SK-N-SH treated with all-trans-retinoic acid at 6 μM for 48 hours (cell line): ENCODE measurements at regions not wholly inside any gene's neighbourhood (a gene's known extent, or its start where the extent isn't known, plus 50 kb on each side); places are given as distances from the start of the nearest gene placed in this dataset.

Source experiments
- ATAC-seq: fragments of 200-7000 bp; cut with Tn5 transposase; 3 replicates; pipeline ENCODE4 v1.9.1; 2020; ENCODE audit warnings: mild to moderate bottlenecking, moderate library complexity
- ARNTL ChIP-seq: fragments of 450-650 bp; formaldehyde crosslinking; IDR thresholded peaks from 2 replicates; pipeline ENCODE4 v1.5.0; 2020; ENCODE audit warnings: low read depth, mild to moderate bottlenecking, moderate library complexity, borderline replicate concordance
- BACH2 ChIP-seq: fragments of 250-450 bp; sonication (Bioruptor Pico); IDR thresholded peaks from 2 replicates; pipeline ENCODE4 v1.9.0; 2021; ENCODE audit warnings: mild to moderate bottlenecking, borderline replicate concordance
- CSDC2 ChIP-seq: fragments of 250-450 bp; sonication (Bioruptor Pico); IDR thresholded peaks from 2 replicates; pipeline ENCODE4 v1.5.0; 2020; ENCODE audit warnings: mild to moderate bottlenecking, moderate library complexity
- OSR1 ChIP-seq: fragments of 250-450 bp; sonication (Bioruptor Pico); IDR thresholded peaks from 2 replicates; pipeline ENCODE4 v1.8.0; 2022; ENCODE audit warnings: moderate library complexity, mild to moderate bottlenecking, inconsistent platforms
- PPARA ChIP-seq: fragments of 250-450 bp; sonication (Bioruptor Pico); IDR thresholded peaks from 2 replicates; pipeline ENCODE4 v1.5.0; 2020; ENCODE audit warnings: mild to moderate bottlenecking, borderline replicate concordance
- RARB ChIP-seq: fragments of 250-450 bp; sonication (Bioruptor Pico); IDR thresholded peaks from 2 replicates; pipeline ENCODE4 v1.8.0; 2021; ENCODE audit warnings: mild to moderate bottlenecking, moderate library complexity
- SNAI2 ChIP-seq: fragments of 250-450 bp; sonication (Bioruptor Pico); IDR thresholded peaks from 2 replicates; pipeline ENCODE4 v1.5.0; 2020; ENCODE audit warnings: mild to moderate bottlenecking, moderate library complexity
- TCF4 ChIP-seq: fragments of 250-450 bp; sonication (Bioruptor Pico); IDR thresholded peaks from 2 replicates; pipeline ENCODE4 v1.8.0; 2021; ENCODE audit warnings: mild to moderate bottlenecking, moderate library complexity, borderline replicate concordance
- TOX ChIP-seq: fragments of 250-450 bp; sonication (Bioruptor Pico); IDR thresholded peaks from 2 replicates; pipeline ENCODE4 v1.8.0; 2021; ENCODE audit warnings: mild to moderate bottlenecking, moderate library complexity, borderline replicate concordance
- ZFP30 ChIP-seq: fragments of 450-650 bp; formaldehyde crosslinking; IDR thresholded peaks from 2 replicates; pipeline ENCODE4 v1.5.0; 2022; ENCODE audit warnings: mild to moderate bottlenecking, moderate library complexity
- ZNF565 ChIP-seq: fragments of 450-650 bp; formaldehyde crosslinking; conservative IDR thresholded peaks from 2 replicates; pipeline ENCODE4 v1.5.0; 2020; ENCODE audit warnings: low read depth, mild to moderate bottlenecking, moderate library complexity
- ZNF70 ChIP-seq: fragments of 450-650 bp; formaldehyde crosslinking; IDR thresholded peaks from 2 replicates; pipeline ENCODE4 v1.5.0; 2020; ENCODE audit warnings: mild to moderate bottlenecking, moderate library complexity
- TF ChIP-seq, protein P1 (sequence below): fragments of 250-450 bp; sonication (Bioruptor Pico); IDR thresholded peaks from 2 replicates; pipeline ENCODE4 v1.5.1; 2021; ENCODE audit warnings: mild to moderate bottlenecking, moderate library complexity
- TF ChIP-seq, protein P2 (sequence below): fragments of 250-450 bp; sonication (Bioruptor Pico); IDR thresholded peaks from 2 replicates; pipeline ENCODE4 v1.8.0; 2020; ENCODE audit warnings: mild to moderate bottlenecking, moderate library complexity, borderline replicate concordance
- TF ChIP-seq, protein P3 (sequence below): fragments of 250-450 bp; sonication (Bioruptor Pico); IDR thresholded peaks from 2 replicates; pipeline ENCODE4 v1.5.1; 2020; ENCODE audit warnings: low read depth, mild to moderate bottlenecking, moderate library complexity
- TF ChIP-seq, protein P4 (sequence below): fragments of 250-450 bp; sonication (Bioruptor Pico); IDR thresholded peaks from 2 replicates; pipeline ENCODE4 v1.5.0; 2020; ENCODE audit warnings: mild to moderate bottlenecking, moderate library complexity
- TF ChIP-seq, protein P5 (sequence below): fragments of 250-450 bp; sonication (Bioruptor Pico); IDR thresholded peaks from 2 replicates; pipeline ENCODE4 v1.8.0; 2021; ENCODE audit warnings: low read depth, mild to moderate bottlenecking, moderate library complexity, borderline replicate concordance

DNA sequence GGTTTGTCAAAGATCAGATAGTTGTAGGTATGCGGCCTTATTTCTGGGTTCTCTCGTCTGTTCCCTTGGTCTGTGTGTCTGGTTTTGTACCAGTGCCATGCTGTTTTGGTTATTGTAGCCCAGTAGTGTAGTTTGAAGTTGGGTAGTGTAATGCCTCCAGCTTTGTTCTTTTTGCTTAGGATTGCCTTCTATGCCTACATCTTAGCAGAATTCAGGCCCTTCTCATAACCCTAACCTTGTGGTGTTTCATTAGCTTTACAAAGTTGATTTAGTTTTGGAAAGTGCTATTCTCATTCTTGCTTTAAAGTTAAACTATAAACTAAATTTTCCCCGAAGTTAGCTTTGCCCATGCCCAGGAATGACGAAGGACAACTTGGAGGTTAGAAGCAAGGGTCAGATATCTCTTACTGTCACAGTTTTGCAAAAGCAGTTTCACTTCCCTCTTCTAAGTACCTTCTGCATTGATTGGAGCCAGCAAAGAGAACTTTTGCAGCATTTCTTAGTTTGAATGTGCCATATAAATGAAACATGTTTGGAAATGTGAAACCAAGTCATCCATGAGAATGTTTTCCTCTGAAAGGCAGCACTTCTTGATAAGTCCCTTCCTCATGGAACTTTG lies 274.3 kb upstream of the DMRT1 start (continued):
- TF ChIP-seq, protein P1, sequence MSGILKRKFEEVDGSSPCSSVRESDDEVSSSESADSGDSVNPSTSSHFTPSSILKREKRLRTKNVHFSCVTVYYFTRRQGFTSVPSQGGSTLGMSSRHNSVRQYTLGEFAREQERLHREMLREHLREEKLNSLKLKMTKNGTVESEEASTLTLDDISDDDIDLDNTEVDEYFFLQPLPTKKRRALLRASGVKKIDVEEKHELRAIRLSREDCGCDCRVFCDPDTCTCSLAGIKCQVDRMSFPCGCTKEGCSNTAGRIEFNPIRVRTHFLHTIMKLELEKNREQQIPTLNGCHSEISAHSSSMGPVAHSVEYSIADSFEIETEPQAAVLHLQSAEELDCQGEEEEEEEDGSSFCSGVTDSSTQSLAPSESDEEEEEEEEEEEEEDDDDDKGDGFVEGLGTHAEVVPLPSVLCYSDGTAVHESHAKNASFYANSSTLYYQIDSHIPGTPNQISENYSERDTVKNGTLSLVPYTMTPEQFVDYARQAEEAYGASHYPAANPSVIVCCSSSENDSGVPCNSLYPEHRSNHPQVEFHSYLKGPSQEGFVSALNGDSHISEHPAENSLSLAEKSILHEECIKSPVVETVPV (CRISPR knock-in tag): no peak
- TF ChIP-seq, all 23 proteins: peak for 0

DNA sequence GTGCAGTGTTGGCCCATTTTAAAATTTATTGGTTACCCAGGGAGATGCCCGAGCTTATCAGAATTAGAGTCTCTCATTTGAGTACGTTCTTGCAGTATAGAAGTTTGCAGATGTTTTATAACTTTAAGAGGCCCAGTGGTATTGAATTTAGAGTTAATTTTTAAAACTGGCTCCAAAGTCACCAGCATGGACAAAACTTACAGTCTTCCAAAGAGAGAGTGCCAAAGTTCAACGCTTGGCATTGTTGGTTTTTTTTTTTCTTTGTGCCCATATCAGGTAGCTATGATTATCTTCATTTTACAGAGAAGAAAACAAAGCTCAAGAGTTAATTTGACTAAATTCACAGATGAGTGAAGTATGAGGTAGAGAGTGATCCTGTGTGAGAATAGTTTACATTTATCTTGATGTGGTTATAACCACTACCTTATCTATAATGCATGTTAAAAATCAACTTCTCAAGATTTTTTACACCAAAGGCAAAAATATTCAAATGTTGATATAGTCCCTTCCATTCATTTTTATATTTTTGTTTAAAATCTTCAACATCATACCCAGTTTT lies 273.7 kb upstream of the DMRT1 start:
- TF ChIP-seq PPARA (CRISPR knock-in tag) (no peak), CSDC2 (CRISPR knock-in tag) (no peak)
- ATAC-seq: no peak

DNA sequence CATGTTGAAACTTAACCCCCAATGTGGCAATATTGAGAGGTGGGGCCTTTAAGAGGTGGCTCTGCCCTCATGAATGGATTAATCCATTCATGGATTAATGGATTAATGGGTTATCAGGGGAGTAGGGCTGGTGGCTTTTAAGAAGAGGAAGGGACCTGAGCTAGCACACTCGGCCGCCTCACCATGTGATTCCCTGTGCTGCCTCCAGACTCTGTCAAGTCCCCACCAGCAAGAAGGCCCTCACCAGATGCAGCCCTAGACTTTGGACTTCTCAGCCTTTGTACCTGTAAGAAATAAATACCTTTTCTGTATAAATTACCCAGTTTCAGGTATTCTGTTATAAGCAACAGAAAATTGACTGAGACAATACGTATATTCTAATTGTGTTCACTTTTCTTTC lies 272.2 kb upstream of the DMRT1 start:
- TF ChIP-seq TCF4 (CRISPR knock-in tag) (no peak), ZFP30 (CRISPR knock-in tag) (no peak), RARB (CRISPR knock-in tag) (no peak), ZNF565 (no peak), BACH2 (no peak), OSR1 (CRISPR knock-in tag) (no peak), SNAI2 (no peak), PPARA (CRISPR knock-in tag) (no peak), TOX (CRISPR knock-in tag) (no peak)
- TF ChIP-seq, protein P2, sequence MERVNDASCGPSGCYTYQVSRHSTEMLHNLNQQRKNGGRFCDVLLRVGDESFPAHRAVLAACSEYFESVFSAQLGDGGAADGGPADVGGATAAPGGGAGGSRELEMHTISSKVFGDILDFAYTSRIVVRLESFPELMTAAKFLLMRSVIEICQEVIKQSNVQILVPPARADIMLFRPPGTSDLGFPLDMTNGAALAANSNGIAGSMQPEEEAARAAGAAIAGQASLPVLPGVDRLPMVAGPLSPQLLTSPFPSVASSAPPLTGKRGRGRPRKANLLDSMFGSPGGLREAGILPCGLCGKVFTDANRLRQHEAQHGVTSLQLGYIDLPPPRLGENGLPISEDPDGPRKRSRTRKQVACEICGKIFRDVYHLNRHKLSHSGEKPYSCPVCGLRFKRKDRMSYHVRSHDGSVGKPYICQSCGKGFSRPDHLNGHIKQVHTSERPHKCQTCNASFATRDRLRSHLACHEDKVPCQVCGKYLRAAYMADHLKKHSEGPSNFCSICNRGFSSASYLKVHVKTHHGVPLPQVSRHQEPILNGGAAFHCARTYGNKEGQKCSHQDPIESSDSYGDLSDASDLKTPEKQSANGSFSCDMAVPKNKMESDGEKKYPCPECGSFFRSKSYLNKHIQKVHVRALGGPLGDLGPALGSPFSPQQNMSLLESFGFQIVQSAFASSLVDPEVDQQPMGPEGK (CRISPR knock-in tag): no peak
- TF ChIP-seq, protein P3, sequence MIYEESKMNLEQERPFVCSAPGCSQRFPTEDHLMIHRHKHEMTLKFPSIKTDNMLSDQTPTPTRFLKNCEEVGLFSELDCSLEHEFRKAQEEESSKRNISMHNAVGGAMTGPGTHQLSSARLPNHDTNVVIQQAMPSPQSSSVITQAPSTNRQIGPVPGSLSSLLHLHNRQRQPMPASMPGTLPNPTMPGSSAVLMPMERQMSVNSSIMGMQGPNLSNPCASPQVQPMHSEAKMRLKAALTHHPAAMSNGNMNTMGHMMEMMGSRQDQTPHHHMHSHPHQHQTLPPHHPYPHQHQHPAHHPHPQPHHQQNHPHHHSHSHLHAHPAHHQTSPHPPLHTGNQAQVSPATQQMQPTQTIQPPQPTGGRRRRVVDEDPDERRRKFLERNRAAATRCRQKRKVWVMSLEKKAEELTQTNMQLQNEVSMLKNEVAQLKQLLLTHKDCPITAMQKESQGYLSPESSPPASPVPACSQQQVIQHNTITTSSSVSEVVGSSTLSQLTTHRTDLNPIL: no peak
- TF ChIP-seq, protein P4, sequence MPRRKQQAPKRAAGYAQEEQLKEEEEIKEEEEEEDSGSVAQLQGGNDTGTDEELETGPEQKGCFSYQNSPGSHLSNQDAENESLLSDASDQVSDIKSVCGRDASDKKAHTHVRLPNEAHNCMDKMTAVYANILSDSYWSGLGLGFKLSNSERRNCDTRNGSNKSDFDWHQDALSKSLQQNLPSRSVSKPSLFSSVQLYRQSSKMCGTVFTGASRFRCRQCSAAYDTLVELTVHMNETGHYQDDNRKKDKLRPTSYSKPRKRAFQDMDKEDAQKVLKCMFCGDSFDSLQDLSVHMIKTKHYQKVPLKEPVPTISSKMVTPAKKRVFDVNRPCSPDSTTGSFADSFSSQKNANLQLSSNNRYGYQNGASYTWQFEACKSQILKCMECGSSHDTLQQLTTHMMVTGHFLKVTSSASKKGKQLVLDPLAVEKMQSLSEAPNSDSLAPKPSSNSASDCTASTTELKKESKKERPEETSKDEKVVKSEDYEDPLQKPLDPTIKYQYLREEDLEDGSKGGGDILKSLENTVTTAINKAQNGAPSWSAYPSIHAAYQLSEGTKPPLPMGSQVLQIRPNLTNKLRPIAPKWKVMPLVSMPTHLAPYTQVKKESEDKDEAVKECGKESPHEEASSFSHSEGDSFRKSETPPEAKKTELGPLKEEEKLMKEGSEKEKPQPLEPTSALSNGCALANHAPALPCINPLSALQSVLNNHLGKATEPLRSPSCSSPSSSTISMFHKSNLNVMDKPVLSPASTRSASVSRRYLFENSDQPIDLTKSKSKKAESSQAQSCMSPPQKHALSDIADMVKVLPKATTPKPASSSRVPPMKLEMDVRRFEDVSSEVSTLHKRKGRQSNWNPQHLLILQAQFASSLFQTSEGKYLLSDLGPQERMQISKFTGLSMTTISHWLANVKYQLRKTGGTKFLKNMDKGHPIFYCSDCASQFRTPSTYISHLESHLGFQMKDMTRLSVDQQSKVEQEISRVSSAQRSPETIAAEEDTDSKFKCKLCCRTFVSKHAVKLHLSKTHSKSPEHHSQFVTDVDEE (CRISPR knock-in tag): no peak
- TF ChIP-seq, protein P5, sequence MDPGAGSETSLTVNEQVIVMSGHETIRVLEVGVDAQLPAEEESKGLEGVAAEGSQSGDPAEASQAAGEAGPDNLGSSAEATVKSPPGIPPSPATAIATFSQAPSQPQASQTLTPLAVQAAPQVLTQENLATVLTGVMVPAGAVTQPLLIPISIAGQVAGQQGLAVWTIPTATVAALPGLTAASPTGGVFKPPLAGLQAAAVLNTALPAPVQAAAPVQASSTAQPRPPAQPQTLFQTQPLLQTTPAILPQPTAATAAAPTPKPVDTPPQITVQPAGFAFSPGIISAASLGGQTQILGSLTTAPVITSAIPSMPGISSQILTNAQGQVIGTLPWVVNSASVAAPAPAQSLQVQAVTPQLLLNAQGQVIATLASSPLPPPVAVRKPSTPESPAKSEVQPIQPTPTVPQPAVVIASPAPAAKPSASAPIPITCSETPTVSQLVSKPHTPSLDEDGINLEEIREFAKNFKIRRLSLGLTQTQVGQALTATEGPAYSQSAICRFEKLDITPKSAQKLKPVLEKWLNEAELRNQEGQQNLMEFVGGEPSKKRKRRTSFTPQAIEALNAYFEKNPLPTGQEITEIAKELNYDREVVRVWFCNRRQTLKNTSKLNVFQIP (CRISPR knock-in tag): no peak
- TF ChIP-seq, all 23 proteins: peak for 0
- no peak for ATAC-seq

DNA sequence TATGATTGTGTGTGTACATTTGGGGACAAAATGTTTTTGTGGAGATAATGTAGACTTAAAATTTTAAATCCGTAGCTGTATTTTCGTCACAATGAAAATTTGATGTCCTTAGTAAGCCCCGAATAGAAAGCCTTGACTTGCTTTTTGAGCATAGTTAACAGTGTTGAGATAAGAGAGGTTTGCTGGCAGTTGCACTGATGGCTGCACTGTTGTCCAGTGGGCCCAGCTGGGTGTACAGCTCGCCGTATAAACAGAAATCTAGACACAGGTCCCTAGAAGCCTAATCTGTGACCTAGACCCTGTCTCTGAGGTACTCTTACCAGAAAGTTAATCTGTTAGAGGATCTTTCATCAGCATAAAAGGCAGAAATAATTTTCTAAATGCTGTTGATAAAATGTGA lies 271.3 kb upstream of the DMRT1 start:
- TF ChIP-seq ARNTL (CRISPR knock-in tag): no peak
- no peak for TF ChIP-seq ZNF565
- no peak for TF ChIP-seq ZNF70 (CRISPR knock-in tag)
- TF ChIP-seq TOX (CRISPR knock-in tag): no peak
- no peak for TF ChIP-seq SNAI2
- TF ChIP-seq, protein P4 (CRISPR knock-in tag): no peak

More for the DNA sequence above, 271.3 kb upstream of the DMRT1 start:
- ATAC-seq: no peak
